Keratinocyte (primary cell): ENCODE measurements at regions not wholly inside any gene's neighbourhood (a gene's known extent, or its start where the extent isn't known, plus 50 kb on each side); places are given as distances from the start of the nearest gene placed in this dataset.

Experiments used
- CTCF ChIP-seq, 3 experiments: IDR thresholded peaks in 1 of 3; conservative IDR thresholded peaks in 1 of 3; optimal IDR thresholded peaks in 1 of 3; 2 replicates in 2 of 3; 3 replicates in 1 of 3; pipeline versions ENCODE3 to v1.5.1; 2011; ENCODE audit warnings: low read length in 3 of 3, mild to moderate bottlenecking in 3 of 3, moderate library complexity in 2 of 3, control low read depth in 1 of 3, inconsistent platforms in 1 of 3; ENCODE audit not compliant: insufficient read depth in 2 of 3; ENCODE audit errors: extremely low read depth in 1 of 3
- EZH2 ChIP-seq: IDR thresholded peaks from one replicate; pipeline ENCODE4 v1.6.1; 2012; ENCODE audit warnings: inconsistent platforms, mild to moderate bottlenecking, low read length, moderate library complexity

GRCh38 chr9:91078369-91078695 is 276.7 kb downstream of the SYK start:
- TF ChIP-seq CTCF (optimal IDR thresholded peaks at IDR 0.05 in 1 of 3, IDR thresholded peaks at IDR 0.05 in 1 of 3, conservative IDR thresholded peaks at IDR 0.05 in 1 of 3; ENCODE audit: extremely low read depth in 1 of 3, insufficient read depth in 2 of 3, low read length in 3 of 3) (no peak), EZH2 (no peak)
